Stimulated activated CD8-positive, alpha-beta memory T cell treated with anti-CD3 and anti-CD28 coated beads, Interleukin-2, amount 100 ng/mL, for 1 hour (primary cell): ENCODE measurements at regions not wholly inside any gene's neighbourhood (a gene's known extent, or its start where the extent isn't known, plus 50 kb on each side); places are given as distances from the start of the nearest gene placed in this dataset.
A peak's percentile ranks its signal among the peaks of the same experiment; 100 is the strongest.
"Not testable (repeated sequence)": the region's sequence is repeated elsewhere in the genome, so short reads cannot be mapped to it uniquely, and the experiment has no call there.

Experiments used
- DNase-seq, 2 donors: peaks; one replicate each; pipeline ENCODE4 v3.0.0-alpha.2; 2020; ENCODE audit warnings: low read depth in 2 of 2

GRCh38 chr7:149633976-149634945 lies 136.7 kb upstream of the ZNF746 start:
- no peak for DNase-seq

GRCh38 chr7:149628361-149629149 lies 130.9 kb upstream of the ZNF746 start:
- DNase-seq = not testable (repeated sequence)

GRCh38 chr7:149627911-149628310 lies 130.3 kb upstream of the ZNF746 start:
- DNase-seq = no peak

GRCh38 chr7:149626972-149627371 lies 129.4 kb upstream of the ZNF746 start:
- no peak for DNase-seq

- DNase-seq = no peak
Observed at GRCh38 chr7:149625947-149626392, 128.4 kb upstream of the ZNF746 start.

GRCh38 chr7:149625340-149625946 lies 127.8 kb upstream of the ZNF746 start:
- peak in 1 of 2 donors; percentile 26 for DNase-seq

GRCh38 chr7:149624419-149625339 lies 127.1 kb upstream of the ZNF746 start:
- DNase-seq = peak; percentile 75 to 84

GRCh38 chr7:149624006-149624405 lies 126.4 kb upstream of the ZNF746 start:
- DNase-seq = peak in 1 of 2 donors; percentile 16

- DNase-seq = not testable (repeated sequence)
Observed at GRCh38 chr7:149623262-149623997, 125.8 kb upstream of the ZNF746 start.

- no peak for DNase-seq
Observed at GRCh38 chr7:149622444-149623210, 125.0 kb upstream of the ZNF746 start.

- no peak for DNase-seq
Observed at GRCh38 chr7:149621776-149622175, 124.2 kb upstream of the ZNF746 start.

GRCh38 chr7:149620961-149621360 lies 123.4 kb upstream of the ZNF746 start:
- no peak for DNase-seq

GRCh38 chr7:149616898-149617297 lies 119.3 kb upstream of the ZNF746 start:
- DNase-seq = no peak

GRCh38 chr7:149615690-149616270 lies 118.2 kb upstream of the ZNF746 start:
- no peak for DNase-seq

GRCh38 chr7:149610441-149611011 lies 112.9 kb upstream of the ZNF746 start:
- DNase-seq = no peak

- DNase-seq = no peak
Observed at GRCh38 chr7:149608168-149608567, 110.6 kb upstream of the ZNF746 start.

- DNase-seq = no peak
Observed at GRCh38 chr7:149607683-149608082, 110.1 kb upstream of the ZNF746 start.

- no peak for DNase-seq
Observed at GRCh38 chr7:149606826-149607225, 109.2 kb upstream of the ZNF746 start.

- DNase-seq = no peak
Observed at GRCh38 chr7:149605696-149606095, 108.1 kb upstream of the ZNF746 start.
